Rectal smooth muscle tissue (tissue), 1 donor: ENCODE measurements at regions not wholly inside any gene's neighbourhood (a gene's known extent, or its start where the extent isn't known, plus 50 kb on each side); places are given as distances from the start of the nearest gene placed in this dataset.

Experiments used
- H3K27ac ChIP-seq: one replicate; pipeline ENCODE4 v1.7.0; 2013; ENCODE audit warnings: low read depth, low read length, inconsistent platforms
- H3K27me3 ChIP-seq: one replicate; pipeline ENCODE4 v1.7.0; 2013; ENCODE audit warnings: low read length; ENCODE audit not compliant: control insufficient read depth, insufficient read depth
- H3K36me3 ChIP-seq: one replicate; pipeline ENCODE4 v1.7.0; 2013; ENCODE audit warnings: low read length; ENCODE audit not compliant: control insufficient read depth, insufficient read depth
- H3K4me1 ChIP-seq: one replicate; pipeline ENCODE4 v1.7.0; 2013; ENCODE audit warnings: low read length; ENCODE audit not compliant: control insufficient read depth, insufficient read depth
- H3K4me3 ChIP-seq: one replicate; pipeline ENCODE4 v1.7.0; 2013; ENCODE audit warnings: low read length
- H3K9ac ChIP-seq: one replicate; pipeline ENCODE4 v1.7.0; 2013; ENCODE audit warnings: low read length

- Histone ChIP-seq H3K36me3 (no peaks in the 10 kb centered on the region), H3K27ac (no peak overlapping the region), H3K4me1 (no peaks in the 10 kb centered on the region), H3K4me3 (no peak overlapping the region), H3K9ac (no peak overlapping the region), H3K27me3 (no peaks in the 10 kb centered on the region)
Measured at GRCh38 chr20:52847731-52848359, 124.3 kb upstream of the TSHZ2 start.

GRCh38 chr20:52847029-52847660, 125.0 kb upstream of the TSHZ2 start:
- Histone ChIP-seq H3K36me3 (no peaks in the 10 kb centered on the region), H3K4me1 (no peaks in the 10 kb centered on the region), H3K4me3 (no peak overlapping the region), H3K27me3 (no peaks in the 10 kb centered on the region), H3K27ac (no peak overlapping the region), H3K9ac (no peak overlapping the region)

GRCh38 chr20:52845044-52845443, 127.1 kb upstream of the TSHZ2 start:
- no peak overlapping the region for H3K4me3 ChIP-seq
- no peaks in the 10 kb centered on the region for H3K36me3 ChIP-seq
- no peak overlapping the region for H3K9ac ChIP-seq
- H3K4me1 ChIP-seq = no peaks in the 10 kb centered on the region
- H3K27ac ChIP-seq = no peak overlapping the region
- H3K27me3 ChIP-seq = no peaks in the 10 kb centered on the region

GRCh38 chr20:52843425-52843824, 128.7 kb upstream of the TSHZ2 start:
- no peaks in the 10 kb centered on the region for H3K27me3 ChIP-seq
- no peaks in the 10 kb centered on the region for H3K4me1 ChIP-seq
- no peak overlapping the region for H3K4me3 ChIP-seq
- no peaks in the 10 kb centered on the region for H3K36me3 ChIP-seq
- no peak overlapping the region for H3K9ac ChIP-seq
- H3K27ac ChIP-seq = no peak overlapping the region

- Histone ChIP-seq H3K4me1 (no peaks in the 10 kb centered on the region), H3K36me3 (no peaks in the 10 kb centered on the region), H3K4me3 (no peak overlapping the region), H3K27ac (no peak overlapping the region), H3K9ac (no peak overlapping the region), H3K27me3 (no peaks in the 10 kb centered on the region)
Measured at GRCh38 chr20:52841003-52841402, 131.2 kb upstream of the TSHZ2 start.

- H3K9ac ChIP-seq = no peak overlapping the region
- H3K4me1 ChIP-seq = no peaks in the 10 kb centered on the region
- H3K36me3 ChIP-seq = no peaks in the 10 kb centered on the region
- H3K27me3 ChIP-seq = no peaks in the 10 kb centered on the region
- no peak overlapping the region for H3K4me3 ChIP-seq
- no peak overlapping the region for H3K27ac ChIP-seq
Measured at GRCh38 chr20:52840041-52840440, 132.1 kb upstream of the TSHZ2 start.

- Histone ChIP-seq H3K4me3 (no peak overlapping the region), H3K9ac (no peak overlapping the region), H3K4me1 (no peaks in the 10 kb centered on the region), H3K36me3 (no peaks in the 10 kb centered on the region), H3K27me3 (no peaks in the 10 kb centered on the region), H3K27ac (no peak overlapping the region)
Measured at GRCh38 chr20:52838510-52839241, 133.5 kb upstream of the TSHZ2 start.

- Histone ChIP-seq H3K4me1 (no peaks in the 10 kb centered on the region), H3K9ac (no peak overlapping the region)
Measured at GRCh38 chr20:52837378-52837777, 134.8 kb upstream of the TSHZ2 start.

GRCh38 chr20:52833901-52834300, 138.3 kb upstream of the TSHZ2 start:
- H3K4me1 ChIP-seq = no peaks in the 10 kb centered on the region
- H3K36me3 ChIP-seq = no peaks in the 10 kb centered on the region
- H3K27me3 ChIP-seq = no peaks in the 10 kb centered on the region
- no peak overlapping the region for H3K9ac ChIP-seq
- H3K4me3 ChIP-seq = no peak overlapping the region
- no peak overlapping the region for H3K27ac ChIP-seq

More at GRCh38 chr20:52837378-52837777, 134.8 kb upstream of the TSHZ2 start:
- Histone ChIP-seq H3K27me3 (no peaks in the 10 kb centered on the region), H3K4me3 (no peak overlapping the region), H3K27ac (no peak overlapping the region), H3K36me3 (no peaks in the 10 kb centered on the region)

- no peaks in the 10 kb centered on the region for H3K36me3 ChIP-seq
- H3K4me3 ChIP-seq = no peak overlapping the region
- no peak overlapping the region for H3K9ac ChIP-seq
- no peaks in the 10 kb centered on the region for H3K4me1 ChIP-seq
- no peaks in the 10 kb centered on the region for H3K27me3 ChIP-seq
- H3K27ac ChIP-seq = no peak overlapping the region
Measured at GRCh38 chr20:52832151-52832774, 139.9 kb upstream of the TSHZ2 start.

GRCh38 chr20:52830598-52830997, 141.6 kb upstream of the TSHZ2 start:
- Histone ChIP-seq H3K4me1 (no peaks in the 10 kb centered on the region), H3K36me3 (no peaks in the 10 kb centered on the region), H3K27me3 (no peaks in the 10 kb centered on the region), H3K9ac (no peak overlapping the region), H3K27ac (no peak overlapping the region), H3K4me3 (no peak overlapping the region)

GRCh38 chr20:52829111-52829510, 143.0 kb upstream of the TSHZ2 start:
- H3K36me3 ChIP-seq = no peaks in the 10 kb centered on the region
- H3K9ac ChIP-seq = no peak overlapping the region
- H3K4me1 ChIP-seq = no peaks in the 10 kb centered on the region
- H3K4me3 ChIP-seq = no peak overlapping the region
- H3K27me3 ChIP-seq = no peaks in the 10 kb centered on the region
- H3K27ac ChIP-seq = no peak overlapping the region
